ENCODE measurements at regions not wholly inside any gene's neighbourhood (a gene's known extent, or its start where the extent isn't known, plus 50 kb on each side); places are given as distances from the start of the nearest gene placed in this dataset.
A peak's percentile ranks its signal among the peaks of the same experiment; 100 is the strongest.

- TF ChIP-seq SIN3A (conservative IDR thresholded peaks at IDR 0.05 in 1 of 2, IDR thresholded peaks at IDR 0.05 in 1 of 2; ENCODE audit: low read depth in 1 of 2, low read length in 2 of 2) (0 out of 4 replicates have a peak, but pooled peaks of 1 of the 2 experiments have one; percentile 30), ZNF274 (IDR thresholded peaks at IDR 0.05; ENCODE audit: borderline replicate concordance, extremely low read depth, low read length) (no peak), JUND (IDR thresholded peaks at IDR 0.05; ENCODE audit: low read length) (no peak), SP4 (IDR thresholded peaks at IDR 0.05; ENCODE audit: low read length) (peak; percentile 44; the same call in 1 of the 2 replicates), BACH1 (IDR thresholded peaks at IDR 0.05; ENCODE audit: low read length) (no peak), MAX (IDR thresholded peaks at IDR 0.05) (no peak; the same call in 1 of the 2 replicates)
- TF ChIP-seq, protein P1, sequence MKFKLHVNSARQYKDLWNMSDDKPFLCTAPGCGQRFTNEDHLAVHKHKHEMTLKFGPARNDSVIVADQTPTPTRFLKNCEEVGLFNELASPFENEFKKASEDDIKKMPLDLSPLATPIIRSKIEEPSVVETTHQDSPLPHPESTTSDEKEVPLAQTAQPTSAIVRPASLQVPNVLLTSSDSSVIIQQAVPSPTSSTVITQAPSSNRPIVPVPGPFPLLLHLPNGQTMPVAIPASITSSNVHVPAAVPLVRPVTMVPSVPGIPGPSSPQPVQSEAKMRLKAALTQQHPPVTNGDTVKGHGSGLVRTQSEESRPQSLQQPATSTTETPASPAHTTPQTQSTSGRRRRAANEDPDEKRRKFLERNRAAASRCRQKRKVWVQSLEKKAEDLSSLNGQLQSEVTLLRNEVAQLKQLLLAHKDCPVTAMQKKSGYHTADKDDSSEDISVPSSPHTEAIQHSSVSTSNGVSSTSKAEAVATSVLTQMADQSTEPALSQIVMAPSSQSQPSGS (IDR thresholded peaks at IDR 0.05; ENCODE audit: low read length), result no peak
These were observed 224.6 kb upstream of the CRY1 start (continued) for GRCh38 chr12:107317751-107318555.

Data from H1 (cell line).